Common myeloid progenitor, CD34-positive (primary cell): ENCODE measurements at regions not wholly inside any gene's neighbourhood (a gene's known extent, or its start where the extent isn't known, plus 50 kb on each side); places are given as distances from the start of the nearest gene placed in this dataset.

Experiments used
- CTCF ChIA-PET: fragments of 350-600 bp; sonication (Branson Sonifier 250); formaldehyde crosslinking; loops from one replicate; lab custom pipeline; 2021; ENCODE audit warnings: antibody characterized with exemption; lab: Charles Lee
- POLR2A ChIA-PET: fragments of 350-600 bp; sonication (Branson Sonifier 250); formaldehyde crosslinking; loops from one replicate; lab custom pipeline; 2021; ENCODE audit warnings: antibody characterized with exemption; lab: Charles Lee
- DNase-seq, 3 donors: peaks; one replicate each; pipeline versions ENCODE4 v3.0.0 to v3.0.0-alpha.2; 2013
- H3K27ac ChIP-seq, 2 experiments: 1 replicate in 1 of 2; 2 replicates in 1 of 2; pipeline ENCODE4 v1.7.0; 2013; ENCODE audit warnings: inconsistent platforms in 2 of 2, low read length in 2 of 2, mild to moderate bottlenecking in 2 of 2, low read depth in 1 of 2, moderate library complexity in 1 of 2; ENCODE audit not compliant: severe bottlenecking in 2 of 2, insufficient read depth in 1 of 2, poor library complexity in 1 of 2
- H3K27me3 ChIP-seq, 5 experiments: replicated peaks in 2 of 5; 1 replicate in 3 of 5; 2 replicates in 2 of 5; pipeline versions ENCODE4 v1.6.1 to v1.7.0; 2013; ENCODE audit warnings: low read length in 4 of 5, mild to moderate bottlenecking in 2 of 5, moderate library complexity in 2 of 5, inconsistent platforms in 1 of 5; ENCODE audit not compliant: insufficient read depth in 5 of 5, control insufficient read depth in 4 of 5
- H3K36me3 ChIP-seq, 4 experiments: 1 replicate in 2 of 4; 2 replicates in 2 of 4; pipeline versions ENCODE4 v1.6.1 to v1.7.0; 2013; ENCODE audit warnings: low read length in 3 of 4, control low read depth in 1 of 4, mild to moderate bottlenecking in 1 of 4; ENCODE audit not compliant: control insufficient read depth in 4 of 4, insufficient read depth in 4 of 4
- H3K4me1 ChIP-seq, 4 experiments: 1 replicate in 3 of 4; 2 replicates in 1 of 4; pipeline versions ENCODE4 v1.6.1 to v1.7.1; 2013; ENCODE audit warnings: low read length in 3 of 4, mild to moderate bottlenecking in 3 of 4, control low read depth in 1 of 4, inconsistent platforms in 1 of 4, moderate library complexity in 1 of 4; ENCODE audit not compliant: control insufficient read depth in 4 of 4, insufficient read depth in 4 of 4; ENCODE audit errors: control extremely low read depth in 1 of 4
- H3K4me3 ChIP-seq, 7 experiments: 1 replicate in 4 of 7; 2 replicates in 3 of 7; pipeline versions ENCODE4 v1.5.1 to v1.7.0; 2013; ENCODE audit warnings: mild to moderate bottlenecking in 7 of 7, low read length in 6 of 7, moderate library complexity in 6 of 7, inconsistent platforms in 2 of 7, low read depth in 2 of 7, control low read depth in 1 of 7; ENCODE audit not compliant: insufficient read depth in 4 of 7, control insufficient read depth in 1 of 7; ENCODE audit errors: extremely low read depth in 1 of 7
- H3K9me3 ChIP-seq, 5 experiments: 1 replicate in 4 of 5; 2 replicates in 1 of 5; pipeline versions ENCODE4 v1.6.1 to v1.7.1; 2013; ENCODE audit warnings: low read length in 4 of 5, mild to moderate bottlenecking in 2 of 5, inconsistent platforms in 1 of 5, low read depth in 1 of 5, moderate library complexity in 1 of 5; ENCODE audit not compliant: control insufficient read depth in 4 of 5, insufficient read depth in 2 of 5; ENCODE audit errors: control extremely low read depth in 1 of 5
- WGBS: methylation state at CpG from one replicate; pipeline ENCODE4 v1.1.5; 2013; ENCODE audit not compliant: insufficient coverage; 5-methylcytosine and 5-hydroxymethylcytosine counted together

GRCh38 chr14:97773598-97773997 is 976.4 kb downstream of the VRK1 start:
- no peak overlapping the region for H3K4me3 ChIP-seq
- no peaks in the 10 kb centered on the region for H3K36me3 ChIP-seq
- H3K4me1 ChIP-seq = no peaks in the 10 kb centered on the region
- ChIA-PET POLR2A (no interaction called here), CTCF (no interaction called here)
- H3K9me3 ChIP-seq = no peaks in the 10 kb centered on the region
- 100% methylated on average over 2 of the region's 6 CpGs for WGBS
- H3K27ac ChIP-seq = no peak overlapping the region
- no peaks in the 10 kb centered on the region for H3K27me3 ChIP-seq
- DNase-seq = no peak

DNA sequence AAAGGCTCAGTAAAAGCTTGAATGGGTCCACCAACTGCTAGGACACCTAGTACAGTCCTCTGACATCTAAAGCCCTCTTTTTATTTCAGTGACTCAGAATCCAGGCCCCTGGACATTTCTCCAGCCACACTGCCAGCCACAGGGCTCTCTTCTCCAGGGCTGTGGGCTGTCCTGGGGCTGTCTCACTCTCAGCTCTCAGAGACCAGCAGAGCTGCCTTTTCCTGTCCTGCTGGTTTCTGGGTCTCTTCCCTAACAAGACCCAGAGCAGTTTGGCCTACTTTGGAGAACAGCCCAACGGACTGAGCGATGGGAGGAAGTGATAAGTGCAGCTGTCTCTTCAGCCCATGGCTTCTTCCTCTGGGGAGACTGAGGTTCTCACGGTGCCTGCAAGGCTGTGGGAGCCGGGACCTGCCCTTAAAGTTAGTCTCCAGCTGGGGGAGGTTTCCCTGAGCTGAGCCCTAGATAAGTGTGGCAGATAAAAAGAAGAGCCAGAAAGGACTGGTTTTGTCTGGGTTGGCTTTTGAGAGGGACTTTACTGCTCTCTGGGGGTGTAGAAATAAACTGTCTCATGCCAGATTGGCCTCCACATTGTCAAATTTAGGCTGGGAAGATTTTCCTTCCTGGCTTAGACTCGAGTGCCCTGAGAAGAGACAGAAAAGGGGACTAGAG is 979.8 kb downstream of the VRK1 start:
- no peak for DNase-seq
- H3K27ac ChIP-seq = no peak overlapping the region
- CTCF ChIA-PET = no interaction called here
- WGBS = 72% methylated on average over 5 of the region's 5 CpGs
- no peaks in the 10 kb centered on the region for H3K27me3 ChIP-seq
- no peaks in the 10 kb centered on the region for H3K36me3 ChIP-seq
- no peaks in the 10 kb centered on the region for H3K9me3 ChIP-seq
- POLR2A ChIA-PET = no interaction called here
- H3K4me3 ChIP-seq = no peak overlapping the region
- H3K4me1 ChIP-seq = no peaks in the 10 kb centered on the region

DNA sequence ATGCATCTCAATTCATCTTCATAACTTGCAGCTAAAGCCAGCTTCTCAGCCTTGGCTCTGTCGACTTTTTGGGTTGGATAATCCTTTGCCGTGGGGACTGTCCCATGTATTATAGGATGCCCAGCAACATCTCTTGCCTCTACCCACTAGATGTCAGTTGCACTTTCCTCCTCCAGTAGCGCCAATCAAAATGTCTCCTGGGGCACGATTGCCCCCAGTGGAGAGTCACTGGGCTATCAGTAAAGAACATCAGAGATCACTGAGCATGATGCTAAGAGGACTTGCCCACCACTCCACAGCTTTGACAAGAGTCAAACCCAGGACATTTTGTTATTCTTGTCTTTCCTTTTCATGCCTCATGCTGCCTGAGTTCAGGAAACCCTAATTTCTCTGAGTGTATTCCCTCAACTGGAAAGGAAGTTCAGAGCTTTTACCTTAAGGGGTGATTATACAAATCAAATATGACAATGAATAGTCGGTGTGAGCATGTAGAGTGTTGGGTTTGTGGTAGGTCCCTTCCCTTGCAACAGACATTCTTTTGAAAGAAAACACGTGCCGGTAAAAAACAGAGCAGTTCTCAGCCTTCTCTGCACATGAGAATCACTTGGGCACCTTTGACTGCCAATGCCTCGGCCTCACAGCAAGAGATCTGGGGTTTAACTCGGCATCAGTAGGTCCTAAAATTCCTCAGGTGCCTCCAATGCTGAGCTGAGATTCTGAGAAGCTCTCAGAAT is 980.6 kb downstream of the VRK1 start:
- Histone ChIP-seq H3K4me1 (no peaks in the 10 kb centered on the region), H3K36me3 (no peaks in the 10 kb centered on the region), H3K4me3 (no peak overlapping the region), H3K9me3 (no peaks in the 10 kb centered on the region), H3K27ac (no peak overlapping the region), H3K27me3 (no peaks in the 10 kb centered on the region)
- POLR2A ChIA-PET = no interaction called here
- WGBS = 92% methylated on average over 4 of the region's 9 CpGs
- DNase-seq = no peak
- CTCF ChIA-PET = no interaction called here

DNA sequence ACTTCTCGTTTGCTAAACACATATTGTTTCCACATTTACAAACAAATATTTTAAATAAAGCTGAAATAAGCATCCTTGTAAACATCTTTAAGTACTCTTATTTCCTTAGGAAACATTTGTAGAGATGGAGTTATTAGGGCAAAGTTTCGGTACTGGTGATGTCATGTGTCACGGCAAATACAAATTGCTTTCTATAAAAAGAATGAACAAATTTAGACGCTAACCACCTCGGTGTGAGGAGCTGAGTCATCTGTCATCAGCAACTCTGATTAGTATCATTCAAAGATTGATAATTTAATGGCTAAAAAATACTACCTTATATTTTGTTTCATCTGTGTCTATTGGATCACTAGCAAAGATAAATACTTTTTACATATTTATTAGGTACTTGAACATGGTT is 982.0 kb downstream of the VRK1 start:
- ChIA-PET CTCF (no interaction called here), POLR2A (no interaction called here)
- H3K27ac ChIP-seq = no peak overlapping the region
- no peaks in the 10 kb centered on the region for H3K27me3 ChIP-seq
- H3K9me3 ChIP-seq = no peaks in the 10 kb centered on the region
- no peak for DNase-seq
- no peaks in the 10 kb centered on the region for H3K4me1 ChIP-seq
- no peak overlapping the region for H3K4me3 ChIP-seq
- 100% methylated on average over 2 of the region's 5 CpGs for WGBS
- no peaks in the 10 kb centered on the region for H3K36me3 ChIP-seq

DNA sequence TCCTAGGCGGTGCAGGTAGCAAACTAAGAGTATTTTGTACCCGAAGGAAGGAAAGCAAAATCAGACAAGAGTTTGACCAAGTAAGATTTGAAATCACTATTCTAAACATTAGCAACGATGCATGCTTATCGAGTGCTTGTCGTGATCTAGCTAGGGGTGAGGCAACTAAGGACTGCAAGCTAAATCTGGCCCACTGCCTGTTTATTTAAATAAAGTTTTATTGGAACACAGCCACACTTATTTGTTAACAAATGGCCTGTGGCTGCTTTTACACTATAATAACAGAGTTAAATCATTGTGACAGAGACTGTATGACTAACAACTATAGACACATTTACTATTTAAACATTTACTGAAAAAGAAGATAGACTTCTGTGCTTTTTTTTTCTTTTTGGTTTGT is 983.6 kb downstream of the VRK1 start:
- POLR2A ChIA-PET = no interaction called here
- WGBS = 100% methylated on average over 3 of the region's 5 CpGs
- no peak overlapping the region for H3K27ac ChIP-seq
- no peaks in the 10 kb centered on the region for H3K9me3 ChIP-seq
- H3K27me3 ChIP-seq = no peaks in the 10 kb centered on the region
- no peaks in the 10 kb centered on the region for H3K36me3 ChIP-seq
- H3K4me3 ChIP-seq = no peak overlapping the region
- H3K4me1 ChIP-seq = no peaks in the 10 kb centered on the region
- CTCF ChIA-PET = interaction anchor here (0.9 kb wide), 1 partner anchor 9 kb away, joined by 3 read pairs; no protein-coding TSS in a partner anchor
- no peak for DNase-seq

DNA sequence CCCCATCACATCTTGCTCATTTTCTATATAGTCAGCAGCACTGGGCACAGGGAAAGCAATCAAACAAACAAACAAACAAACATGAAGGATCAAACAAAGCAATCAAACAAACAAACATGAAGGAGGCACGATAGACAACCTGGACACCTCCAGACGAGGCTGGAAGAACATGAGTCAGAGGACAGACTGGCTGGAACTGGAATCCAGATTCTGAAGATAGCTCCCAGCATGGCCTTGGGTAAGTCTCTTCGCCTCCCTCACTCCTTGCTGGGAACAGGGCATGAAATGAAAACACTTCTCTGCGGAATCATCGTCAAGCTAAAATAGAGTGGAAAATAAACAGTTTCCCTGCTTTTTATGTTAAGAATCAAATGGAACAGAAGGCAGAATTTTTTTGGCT is 984.8 kb downstream of the VRK1 start:
- no peaks in the 10 kb centered on the region for H3K36me3 ChIP-seq
- no peak overlapping the region for H3K27ac ChIP-seq
- ChIA-PET POLR2A (interaction anchor here (0.6 kb wide), 1 partner anchor 1814 kb away, joined by 3 read pairs; no protein-coding TSS in a partner anchor), CTCF (no interaction called here)
- H3K27me3 ChIP-seq = no peaks in the 10 kb centered on the region
- H3K4me3 ChIP-seq = no peak overlapping the region
- no peak for DNase-seq
- WGBS = 94% methylated on average over 5 of the region's 5 CpGs
- no peaks in the 10 kb centered on the region for H3K9me3 ChIP-seq
- H3K4me1 ChIP-seq = no peaks in the 10 kb centered on the region

DNA sequence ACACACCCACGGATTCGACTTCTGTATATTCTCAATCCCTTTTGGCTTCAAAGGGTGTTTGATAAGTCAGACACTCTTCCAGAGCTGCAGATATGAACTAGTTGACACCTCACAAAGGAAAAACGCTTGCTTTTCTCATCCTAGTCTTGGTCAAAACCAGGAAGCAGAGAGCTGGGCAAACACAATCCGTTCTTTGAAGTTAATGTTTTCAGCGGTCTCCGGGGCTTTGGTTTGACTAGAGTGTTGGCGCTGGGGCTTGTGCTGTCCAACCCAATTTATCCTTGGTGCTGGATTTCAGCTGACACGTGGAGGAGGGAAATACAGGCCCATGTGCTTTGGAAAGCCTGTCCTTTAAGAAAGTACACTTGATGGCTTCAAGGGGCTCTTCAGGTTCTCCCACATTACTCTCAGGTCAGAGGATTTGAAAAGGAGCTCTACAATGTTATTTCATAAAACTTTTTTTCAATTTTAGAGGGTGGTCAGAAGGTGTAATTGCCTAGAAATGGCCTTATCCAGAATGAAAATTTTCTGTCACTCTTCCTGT is 985.8 kb downstream of the VRK1 start:
- WGBS = 95% methylated on average over 7 of the region's 8 CpGs
- DNase-seq = no peak
- H3K9me3 ChIP-seq = no peaks in the 10 kb centered on the region
- POLR2A ChIA-PET = no interaction called here
- H3K27ac ChIP-seq = no peak overlapping the region
- no peaks in the 10 kb centered on the region for H3K4me1 ChIP-seq
- no peaks in the 10 kb centered on the region for H3K36me3 ChIP-seq
- no peak overlapping the region for H3K4me3 ChIP-seq
- CTCF ChIA-PET = no interaction called here
- no peaks in the 10 kb centered on the region for H3K27me3 ChIP-seq
